GM12878 (cell line): ENCODE measurements at regions not wholly inside any gene's neighbourhood (a gene's known extent, or its start where the extent isn't known, plus 50 kb on each side); places are given as distances from the start of the nearest gene placed in this dataset.

Source experiments
- ATAC-seq: fragments of 200-7000 bp; cut with Tn5 transposase; 3 replicates; pipeline ENCODE4 v1.9.1; 2020; ENCODE audit warnings: mild to moderate bottlenecking, moderate library complexity
- BruUV-seq: library from RNA; stranded (reverse); fragments of 400-500 nt; replicated peaks from 2 replicates; lab custom pipeline; 2021; lab: Mats Ljungman, UMichigan
- CTCF ChIA-PET: fragments of 300-600 bp; sonication (Branson Sonifier 250); formaldehyde crosslinking; extraction: SDS; loops from one replicate; lab custom pipeline; 2021; ENCODE audit warnings: inconsistent platforms; lab: Yijun Ruan, JAX
- POLR2A ChIA-PET: fragments of 350-600 bp; formaldehyde crosslinking; extraction: SDS; loops from one replicate; lab custom pipeline; 2021; ENCODE audit warnings: inconsistent platforms; lab: Charles Lee
- RAD21 ChIA-PET: fragments of 300-600 bp; sonication (Branson Sonifier 250); formaldehyde crosslinking; loops from one replicate; lab custom pipeline; 2023; ENCODE audit warnings: antibody characterized with exemption; ENCODE audit not compliant: unreplicated experiment; lab: Charles Lee
- SMC1A ChIA-PET: fragments of 300-600 bp; sonication (Branson Sonifier 250); formaldehyde crosslinking; loops from one replicate; lab custom pipeline; 2023; ENCODE audit not compliant: unreplicated experiment, uncharacterized antibody; lab: Charles Lee
- DNase-seq: peaks from one replicate; pipeline ENCODE4 v3.0.0-alpha.2; 2011; ENCODE audit warnings: low read depth, low spot score
- FAIRE-seq: peaks from 3 replicates; lab custom pipeline; 2011; peaks lifted over from hg19 to GRCh38; lab: Jason Lieb, UNC
- H2AFZ ChIP-seq: 2 replicates; pipeline ENCODE4 v1.6.0; 2011; ENCODE audit warnings: low read depth, low read length, control low read depth; ENCODE audit not compliant: control insufficient read depth
- H3K27ac ChIP-seq: 2 replicates; pipeline ENCODE4 v1.5.1; 2011; ENCODE audit warnings: control low read depth; ENCODE audit not compliant: control insufficient read depth, insufficient read depth
- H3K27me3 ChIP-seq, 2 experiments: replicated peaks in 1 of 2; 2 replicates each; pipeline versions ENCODE4 v1.6.0 to v1.6.1; 2011; ENCODE audit warnings: low read length in 1 of 2; ENCODE audit not compliant: control insufficient read depth in 2 of 2, insufficient read depth in 2 of 2
- H3K36me3 ChIP-seq, 2 experiments: 2 replicates each; pipeline ENCODE4 v1.5.1; 2011; ENCODE audit warnings: low read length in 1 of 2; ENCODE audit not compliant: control insufficient read depth in 2 of 2, insufficient read depth in 2 of 2
- H3K4me1 ChIP-seq: 2 replicates; pipeline ENCODE4 v1.6.1; 2011; ENCODE audit warnings: mild to moderate bottlenecking, low read length, moderate library complexity, mixed read lengths; ENCODE audit not compliant: control insufficient read depth, insufficient read depth
- H3K4me2 ChIP-seq: 2 replicates; pipeline ENCODE4 v1.6.0; 2011; ENCODE audit warnings: control low read depth; ENCODE audit not compliant: control insufficient read depth, insufficient read depth
- H3K4me3 ChIP-seq: fragments of 200-600 bp; sonication (generic); 2 replicates; pipeline ENCODE4 v1.5.1; 2016
- H3K79me2 ChIP-seq: 2 replicates; pipeline ENCODE4 v1.6.0; 2011; ENCODE audit warnings: low read length; ENCODE audit not compliant: control insufficient read depth, insufficient read depth
- H3K9ac ChIP-seq: 2 replicates; pipeline ENCODE4 v1.8.0; 2011; ENCODE audit warnings: low read length, control low read depth, mixed read lengths; ENCODE audit not compliant: control insufficient read depth, insufficient read depth
- H3K9me3 ChIP-seq: replicated peaks from 3 replicates; pipeline ENCODE4 v1.5.1; 2011; ENCODE audit warnings: mild to moderate bottlenecking, low read length; ENCODE audit not compliant: control insufficient read depth, insufficient read depth
- H4K20me1 ChIP-seq: 2 replicates; pipeline ENCODE4 v1.6.0; 2011; ENCODE audit not compliant: control insufficient read depth, insufficient read depth
- BCLAF1 ChIP-seq: fragments of 450-650 bp; IDR thresholded peaks from 2 replicates; pipeline ENCODE4 v1.6.1; 2017; ENCODE audit warnings: antibody characterized with exemption, mild to moderate bottlenecking, moderate library complexity
- CEBPB ChIP-seq, 2 experiments: fragments of 150-350 bp in 1 of 2; IDR thresholded peaks; 2 replicates each; pipeline ENCODE4 v1.6.1; 2012 to 2014; ENCODE audit warnings: low read depth in 2 of 2, low read length in 2 of 2, borderline replicate concordance in 1 of 2, inconsistent platforms in 1 of 2
- ESRRA ChIP-seq: IDR thresholded peaks from 2 replicates; pipeline ENCODE4 v1.6.1; 2012; ENCODE audit warnings: mild to moderate bottlenecking, low read length, improper control_type of control experiment
- FOXK2 ChIP-seq: fragments of 450-650 bp; IDR thresholded peaks from 2 replicates; pipeline ENCODE4 v1.6.1; 2017; ENCODE audit warnings: mild to moderate bottlenecking, moderate library complexity
- GATAD2B ChIP-seq: fragments of 450-650 bp; conservative IDR thresholded peaks from 2 replicates; pipeline ENCODE4 v1.6.1; 2017; ENCODE audit warnings: low read depth, mild to moderate bottlenecking, moderate library complexity
- IKZF1 ChIP-seq: fragments of 450-650 bp; conservative IDR thresholded peaks from 2 replicates; pipeline ENCODE4 v1.6.1; 2017; ENCODE audit warnings: antibody characterized with exemption, mild to moderate bottlenecking
- IRF4 ChIP-seq: IDR thresholded peaks from 2 replicates; pipeline ENCODE4 v1.6.1; 2011; ENCODE audit warnings: low read depth, low read length
- PML ChIP-seq: IDR thresholded peaks from 2 replicates; pipeline ENCODE4 v1.6.1; 2012; ENCODE audit warnings: low read length, inconsistent platforms
- POLR2AphosphoS5 ChIP-seq: IDR thresholded peaks from 2 replicates; pipeline ENCODE4 v1.6.1; 2011; ENCODE audit warnings: mild to moderate bottlenecking, low read length, inconsistent platforms
- RB1 ChIP-seq: fragments of 450-650 bp; formaldehyde crosslinking; IDR thresholded peaks from 2 replicates; pipeline ENCODE4 v1.6.1; 2017; ENCODE audit warnings: mild to moderate bottlenecking, borderline replicate concordance
- SMAD1 ChIP-seq: fragments of 450-650 bp; IDR thresholded peaks from 2 replicates; pipeline ENCODE4 v1.6.1; 2018; ENCODE audit warnings: mild to moderate bottlenecking, low read depth; ENCODE audit not compliant: partially characterized antibody
- TARDBP ChIP-seq: IDR thresholded peaks from 2 replicates; pipeline ENCODE4 v1.6.1; 2016; ENCODE audit warnings: borderline replicate concordance
- TCF7 ChIP-seq: IDR thresholded peaks from 2 replicates; pipeline ENCODE4 v1.6.1; 2014; ENCODE audit warnings: antibody characterized with exemption, borderline replicate concordance
- USF1 ChIP-seq: IDR thresholded peaks from 2 replicates; pipeline ENCODE4 v1.6.1; 2011; ENCODE audit warnings: borderline replicate concordance, low read depth, mild to moderate bottlenecking, moderate library complexity, mixed read lengths, low read length; ENCODE audit not compliant: insufficient read depth; ENCODE audit errors: extremely low read length
- YBX1 ChIP-seq: fragments of 450-650 bp; IDR thresholded peaks from 2 replicates; pipeline ENCODE4 v1.6.1; 2016; ENCODE audit warnings: antibody characterized with exemption
- WGBS: methylation state at CpG from one replicate; pipeline ENCODE4 v1.1.6; 2016; ENCODE audit warnings: low lambda C conversion rate; ENCODE audit not compliant: insufficient replicate concordance, insufficient coverage; ENCODE audit errors: missing lambda C conversion rate; 5-methylcytosine and 5-hydroxymethylcytosine counted together
- in situ Hi-C: fragments of 300-500 bp; cut with MboI; formaldehyde crosslinking; loops from 9 replicates; pipeline ENCODE4 v1.14.3; 2018; ENCODE audit warnings: mixed read lengths
- intact Hi-C: fragments of 100-400 bp; cut with micrococcal nuclease; formaldehyde crosslinking; loops from one replicate; pipeline ENCODE4 v1.14.2; 2022; ENCODE audit not compliant: unreplicated experiment

- ChIA-PET POLR2A (no interaction called here), RAD21 (no interaction called here), SMC1A (no interaction called here), CTCF (interaction anchor here (0.7 kb wide), 1 partner anchor 10 kb away, joined by 3 read pairs; no protein-coding TSS in a partner anchor)
- Histone ChIP-seq H3K4me1 (no peaks in the 10 kb centered on the region), H3K9ac (no peak overlapping the region), H3K27ac (no peak overlapping the region), H3K27me3 (no peaks in the 10 kb centered on the region; a peak in 2 of 4 replicates), H4K20me1 (no peaks in the 10 kb centered on the region), H3K9me3 (no peaks in the 10 kb centered on the region; the same call in 2 of the 3 replicates), H3K36me3 (no peaks in the 10 kb centered on the region), H3K4me2 (no peak overlapping the region), H3K79me2 (no peaks in the 10 kb centered on the region), H2AFZ (no peak overlapping the region), H3K4me3 (no peak overlapping the region)
- TF ChIP-seq RB1 = no peak
- no peak for TF ChIP-seq TARDBP
- no peak for TF ChIP-seq ESRRA
- in situ Hi-C loops = no loop called here
- BruUV-seq = no TSS peak
- intact Hi-C loops = no loop called here
- DNase-seq (no peak), ATAC-seq (no peak), FAIRE-seq (no peak)
- 34% methylated on average over 5 of the region's 5 CpGs for WGBS
These were observed 238.4 kb upstream of the POU3F1 start for GRCh38 chr1:38284953-38285352.

- intact Hi-C loops (no loop called here), in situ Hi-C loops (no loop called here)
- Histone ChIP-seq H3K9ac (no peak overlapping the region), H3K4me1 (no peaks in the 10 kb centered on the region), H4K20me1 (no peaks in the 10 kb centered on the region), H3K79me2 (no peaks in the 10 kb centered on the region), H3K27me3 (no peaks in the 10 kb centered on the region; a peak in 2 of 4 replicates), H3K9me3 (peaks cover 2% of the 10 kb centered on the region; the same call in 2 of the 3 replicates), H3K27ac (no peak overlapping the region), H3K36me3 (no peaks in the 10 kb centered on the region), H3K4me2 (no peak overlapping the region), H2AFZ (no peak overlapping the region; the same call in 1 of the 2 replicates), H3K4me3 (no peak overlapping the region)
- ChIA-PET POLR2A (no interaction called here), SMC1A (no interaction called here), CTCF (no interaction called here), RAD21 (no interaction called here)
- no TSS peak for BruUV-seq
- FAIRE-seq (no peak), ATAC-seq (no peak), DNase-seq (no peak)
- 18% methylated on average over 14 of the region's 14 CpGs for WGBS
- TF ChIP-seq GATAD2B = no peak
- TF ChIP-seq IKZF1 = no peak
- no peak for TF ChIP-seq BCLAF1
- TF ChIP-seq SMAD1 = no peak
- TF ChIP-seq POLR2AphosphoS5 = no peak
- TF ChIP-seq TCF7 = no peak
- no peak for TF ChIP-seq FOXK2
- TF ChIP-seq PML = no peak
- TF ChIP-seq YBX1 = no peak
- no peak for TF ChIP-seq IRF4
- TF ChIP-seq USF1 = no peak
- TF ChIP-seq CEBPB (IDR thresholded peaks at IDR 0.05; ENCODE audit: borderline replicate concordance in 1 of 2, low read depth in 2 of 2, low read length in 2 of 2) = no peak
These were observed 237.3 kb upstream of the POU3F1 start for GRCh38 chr1:38283696-38284470.
